HUES64 (cell line): ENCODE measurements at regions not wholly inside any gene's neighbourhood (a gene's known extent, or its start where the extent isn't known, plus 50 kb on each side); places are given as distances from the start of the nearest gene placed in this dataset.
"Not testable (repeated sequence)": the region's sequence is repeated elsewhere in the genome, so short reads cannot be mapped to it uniquely, and the experiment has no call there.

Experiments
- H3K27ac ChIP-seq: 2 replicates; pipeline ENCODE4 v1.7.0; 2013; ENCODE audit warnings: low read depth, low read length, inconsistent platforms
- H3K27me3 ChIP-seq: 2 replicates; pipeline ENCODE4 v1.6.1; 2013; ENCODE audit warnings: mild to moderate bottlenecking, low read length; ENCODE audit not compliant: insufficient read depth
- H3K36me3 ChIP-seq: 2 replicates; pipeline ENCODE4 v1.6.1; 2013; ENCODE audit warnings: mild to moderate bottlenecking, low read length; ENCODE audit not compliant: insufficient read depth
- H3K4me1 ChIP-seq: 2 replicates; pipeline ENCODE4 v1.6.1; 2013; ENCODE audit warnings: mild to moderate bottlenecking, low read length, moderate library complexity; ENCODE audit not compliant: insufficient read depth
- H3K4me3 ChIP-seq: 2 replicates; pipeline ENCODE4 v1.5.1; 2013; ENCODE audit warnings: mild to moderate bottlenecking, low read length, moderate library complexity
- H3K9ac ChIP-seq: 2 replicates; pipeline ENCODE4 v1.6.1; 2013; ENCODE audit warnings: mild to moderate bottlenecking, low read depth, low read length
- H3K9me3 ChIP-seq: 2 replicates; pipeline ENCODE4 v1.6.1; 2013; ENCODE audit warnings: low read depth, low read length; ENCODE audit not compliant: insufficient read depth
- WGBS: fragments of 150-250, 120-280 bp; methylation state at CpG from one replicate; pipeline ENCODE4 v1.1.7; 2013; ENCODE audit warnings: missing lambda C conversion rate; 5-methylcytosine and 5-hydroxymethylcytosine counted together

DNA sequence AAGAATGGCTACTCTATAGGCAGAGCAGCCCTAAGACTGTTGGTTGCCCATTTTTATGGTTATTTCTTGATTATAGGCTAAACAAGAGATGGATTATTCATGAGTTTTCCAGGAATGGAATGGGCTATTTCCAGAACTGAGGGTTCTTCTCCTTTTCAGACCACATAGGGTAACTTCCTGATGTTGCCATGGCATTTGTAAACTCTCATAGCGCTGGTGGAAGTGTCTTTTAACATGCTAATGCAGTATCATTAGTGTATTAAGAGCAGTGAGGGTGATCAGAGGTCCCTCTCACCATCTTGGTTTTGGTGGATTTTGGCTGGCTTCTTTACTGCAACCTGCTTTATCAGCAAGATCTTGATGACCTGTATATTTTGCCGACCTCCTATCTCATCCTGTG lies 904.6 kb upstream of the FBXO33 start:
- Histone ChIP-seq H3K36me3 (no peaks in the 10 kb centered on the region), H3K27ac (no peak overlapping the region), H3K9me3 (peaks cover 17% of the 10 kb centered on the region), H3K27me3 (no peaks in the 10 kb centered on the region), H3K4me1 (peaks cover 33% of the 10 kb centered on the region), H3K9ac (no peak overlapping the region), H3K4me3 (no peak overlapping the region)
- 89% methylated on average over 1 of the region's 2 CpGs for WGBS

DNA sequence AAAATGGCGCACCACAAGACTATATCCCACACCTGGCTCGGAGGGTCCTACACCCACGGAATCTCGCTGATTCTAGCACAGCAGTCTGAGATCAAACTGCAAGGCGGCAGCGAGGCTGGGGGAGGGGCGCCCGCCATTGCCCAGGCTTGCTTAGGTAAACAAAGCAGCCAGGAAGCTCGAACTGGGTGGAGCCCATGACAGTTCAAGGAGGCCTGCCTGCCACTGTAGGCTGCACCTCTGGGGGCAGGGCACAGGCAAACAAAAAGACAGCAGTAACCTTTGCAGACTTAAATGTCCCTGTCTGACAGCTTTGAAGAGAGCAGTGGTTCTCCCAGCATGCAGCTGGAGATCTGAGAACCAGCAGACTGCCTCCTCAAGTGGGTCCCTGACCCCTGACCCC lies 894.3 kb upstream of the FBXO33 start:
- H3K36me3 ChIP-seq, H3K9me3 ChIP-seq, H3K27me3 ChIP-seq, H3K4me1 ChIP-seq: not testable (repeated sequence)
- peak overlapping the region; percentile 67 for H3K9ac ChIP-seq
- 63% methylated on average over 9 of the region's 9 CpGs for WGBS
- peak overlapping the region; percentile 51 for H3K4me3 ChIP-seq
- 0 out of 2 replicates have a peak overlapping the region, but pooled peaks have one; percentile 41 for H3K27ac ChIP-seq

DNA sequence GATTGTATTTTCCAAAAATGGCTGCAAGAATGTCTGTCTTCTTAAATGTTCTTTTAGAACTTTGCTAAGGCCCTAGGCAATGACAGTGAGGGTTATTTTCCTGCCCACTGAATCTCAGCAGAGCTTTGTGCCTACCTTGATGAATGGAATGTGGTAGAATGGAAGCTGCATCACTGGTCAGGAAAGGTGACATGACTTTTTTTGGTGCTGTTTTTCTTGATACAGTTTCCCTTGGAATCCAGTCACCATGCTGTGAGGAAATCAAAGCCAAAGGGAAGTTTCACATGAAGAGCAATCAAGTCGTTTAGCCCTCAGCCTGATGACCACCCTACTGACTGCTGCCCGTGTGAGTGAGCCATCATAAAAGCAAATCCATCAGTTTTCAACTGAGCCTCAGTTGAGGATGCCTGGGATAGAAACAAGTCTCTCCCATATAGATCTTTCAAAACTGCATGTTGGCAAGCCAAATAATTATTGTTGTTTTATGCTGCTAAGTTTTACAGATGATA lies 886.0 kb upstream of the FBXO33 start:
- 44% methylated on average over 2 of the region's 2 CpGs for WGBS
- Histone ChIP-seq H3K36me3 (no peaks in the 10 kb centered on the region), H3K9ac (no peak overlapping the region), H3K27me3 (no peaks in the 10 kb centered on the region), H3K9me3 (no peaks in the 10 kb centered on the region), H3K27ac (no peak overlapping the region), H3K4me1 (peaks cover 7% of the 10 kb centered on the region; the same call in 1 of the 2 replicates), H3K4me3 (no peak overlapping the region)

DNA sequence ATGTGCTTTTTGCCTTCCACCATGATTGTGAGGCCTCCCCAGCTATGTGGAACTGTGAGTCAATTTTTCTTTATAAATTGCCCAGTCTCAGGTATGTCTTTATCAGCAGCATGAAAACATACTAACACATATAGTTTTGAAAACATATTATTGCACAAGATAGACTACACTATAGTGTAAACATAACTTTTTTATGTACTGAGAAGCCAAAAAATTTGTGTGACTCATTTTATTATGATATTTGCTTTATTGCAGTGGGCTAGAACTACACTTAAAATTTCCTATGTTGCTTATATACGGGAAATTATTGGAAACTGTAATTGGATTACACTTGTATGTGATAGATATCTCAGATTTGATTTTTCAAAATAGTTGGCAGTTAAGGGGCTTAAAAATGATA lies 885.5 kb upstream of the FBXO33 start:
- 100% methylated on average over 1 of the region's 1 CpG for WGBS
- H3K9ac ChIP-seq, result no peak overlapping the region
- no peak overlapping the region for H3K4me3 ChIP-seq
- peaks cover 7% of the 10 kb centered on the region; the same call in 1 of the 2 replicates for H3K4me1 ChIP-seq
- no peaks in the 10 kb centered on the region for H3K9me3 ChIP-seq
- H3K27ac ChIP-seq, result no peak overlapping the region
- H3K36me3 ChIP-seq, result no peaks in the 10 kb centered on the region
- no peaks in the 10 kb centered on the region for H3K27me3 ChIP-seq

DNA sequence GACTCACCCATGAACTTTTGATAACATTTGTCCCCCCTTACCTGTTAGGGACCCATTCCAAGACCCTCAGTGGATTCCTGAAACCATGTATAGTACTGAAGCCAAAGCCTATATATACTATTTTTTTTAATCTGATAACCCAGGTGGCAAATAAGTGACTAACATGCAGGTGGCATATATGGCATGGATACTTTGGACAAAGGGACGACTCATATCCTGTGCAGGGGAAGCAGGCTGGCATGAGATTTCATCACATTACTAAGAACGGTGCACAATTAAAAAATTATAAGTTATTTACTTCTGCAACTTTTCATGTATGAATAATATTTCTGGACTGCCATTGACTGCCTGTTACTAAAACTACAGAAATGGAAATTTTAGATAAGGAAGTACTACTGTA lies 880.1 kb upstream of the FBXO33 start:
- Histone ChIP-seq H3K27me3 (no peaks in the 10 kb centered on the region), H3K4me1 (no peaks in the 10 kb centered on the region), H3K9ac (no peak overlapping the region), H3K4me3 (no peak overlapping the region), H3K9me3 (no peaks in the 10 kb centered on the region), H3K27ac (no peak overlapping the region), H3K36me3 (no peaks in the 10 kb centered on the region)
- 93% methylated on average over 2 of the region's 2 CpGs for WGBS

DNA sequence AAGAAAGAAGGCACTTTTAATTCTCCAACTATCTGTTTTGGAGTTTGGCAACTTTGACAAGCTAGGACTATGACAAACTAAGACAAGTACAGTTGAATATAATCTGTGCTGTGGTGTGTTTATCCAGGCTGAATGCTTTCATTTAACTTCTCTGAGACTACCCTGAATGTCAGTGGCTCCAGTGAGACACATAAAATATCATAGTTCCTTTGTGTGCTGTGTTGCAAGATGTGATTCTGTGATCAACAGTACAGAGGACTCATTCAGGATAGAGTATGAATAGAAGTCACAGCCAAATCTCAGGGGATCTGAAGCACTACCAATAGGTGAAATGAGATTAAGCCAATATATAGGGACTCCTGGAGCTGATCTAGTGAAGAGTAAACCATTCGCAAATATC lies 876.9 kb upstream of the FBXO33 start:
- 95% methylated on average over 1 of the region's 1 CpG for WGBS
- no peaks in the 10 kb centered on the region for H3K36me3 ChIP-seq
- H3K4me1 ChIP-seq, result no peaks in the 10 kb centered on the region
- H3K9me3 ChIP-seq, result no peaks in the 10 kb centered on the region
- H3K9ac ChIP-seq, result no peak overlapping the region
- no peak overlapping the region for H3K27ac ChIP-seq
- H3K4me3 ChIP-seq, result no peak overlapping the region
- H3K27me3 ChIP-seq, result no peaks in the 10 kb centered on the region

DNA sequence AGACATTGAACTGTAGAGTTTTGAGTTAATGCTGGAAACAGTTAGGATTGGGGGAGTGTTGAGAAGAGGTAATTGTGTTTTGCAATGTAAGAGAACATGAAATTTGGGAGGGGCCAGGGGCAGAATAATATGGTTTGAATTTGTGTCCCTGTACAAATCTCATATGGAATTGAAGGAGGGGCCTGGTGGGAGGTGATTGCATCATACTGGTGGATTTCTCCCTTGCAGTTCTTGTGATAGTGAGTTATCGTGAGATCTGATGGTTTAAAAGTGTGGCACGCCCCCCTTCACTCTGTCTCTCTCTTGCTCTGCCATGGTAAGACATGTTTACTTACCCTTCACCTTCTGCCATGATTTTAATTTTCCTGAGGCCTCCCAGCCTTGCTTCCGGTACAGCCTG lies 876.0 kb upstream of the FBXO33 start:
- Histone ChIP-seq H3K9ac (no peak overlapping the region), H3K36me3 (no peaks in the 10 kb centered on the region), H3K9me3 (no peaks in the 10 kb centered on the region), H3K4me1 (no peaks in the 10 kb centered on the region), H3K4me3 (no peak overlapping the region), H3K27me3 (no peaks in the 10 kb centered on the region), H3K27ac (no peak overlapping the region)
- WGBS, result 95% methylated on average over 3 of the region's 3 CpGs

DNA sequence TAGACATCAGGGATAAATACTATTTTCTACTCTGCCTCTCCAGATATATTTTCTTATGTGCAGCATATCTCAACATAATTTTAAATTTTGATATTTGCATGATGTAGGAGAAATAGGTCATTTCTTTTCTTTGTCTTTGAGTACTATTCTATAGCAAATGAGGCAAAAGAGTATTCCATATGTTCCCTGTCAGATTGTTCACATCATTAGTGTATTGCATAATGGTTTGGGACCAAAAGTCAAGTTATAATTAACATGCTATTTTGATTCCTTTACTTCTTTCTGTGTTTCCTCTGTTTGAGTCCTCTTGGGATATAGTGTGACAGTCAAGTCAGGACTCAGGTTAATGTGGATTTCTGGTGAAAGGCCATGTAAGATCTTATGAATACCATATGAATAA lies 864.6 kb upstream of the FBXO33 start:
- Histone ChIP-seq H3K9ac (no peak overlapping the region), H3K27ac (no peak overlapping the region)

DNA sequence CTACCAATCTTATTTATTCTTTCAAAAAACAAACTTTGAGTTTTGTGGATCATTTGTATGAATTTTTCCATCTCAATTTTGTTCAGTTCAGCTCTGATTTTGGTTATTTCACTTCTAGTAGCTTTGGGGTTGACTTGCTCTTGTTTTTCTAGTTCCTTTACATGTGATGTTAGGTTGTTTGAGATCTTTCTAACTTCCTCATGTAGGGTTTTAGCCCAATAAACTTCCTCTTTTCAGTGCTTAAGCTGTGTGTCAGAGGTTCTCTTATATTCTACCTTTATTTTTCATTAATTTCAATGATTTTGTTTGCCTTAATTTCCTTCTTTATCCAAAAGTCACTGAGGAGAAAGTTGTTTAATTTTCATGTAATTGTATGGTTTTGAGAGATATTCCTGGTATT lies 860.4 kb upstream of the FBXO33 start:
- H3K4me3 ChIP-seq, result no peak overlapping the region
- no peak overlapping the region for H3K27ac ChIP-seq
- H3K4me1 ChIP-seq, result no peaks in the 10 kb centered on the region
- peaks cover 21% of the 10 kb centered on the region for H3K9me3 ChIP-seq
- H3K9ac ChIP-seq, result no peak overlapping the region
- H3K36me3 ChIP-seq, result no peaks in the 10 kb centered on the region
- no peaks in the 10 kb centered on the region for H3K27me3 ChIP-seq

More for the DNA sequence above, 864.6 kb upstream of the FBXO33 start:
- Histone ChIP-seq H3K4me3 (no peak overlapping the region), H3K4me1 (no peaks in the 10 kb centered on the region), H3K9me3 (peaks cover 19% of the 10 kb centered on the region), H3K36me3 (no peaks in the 10 kb centered on the region), H3K27me3 (no peaks in the 10 kb centered on the region)

DNA sequence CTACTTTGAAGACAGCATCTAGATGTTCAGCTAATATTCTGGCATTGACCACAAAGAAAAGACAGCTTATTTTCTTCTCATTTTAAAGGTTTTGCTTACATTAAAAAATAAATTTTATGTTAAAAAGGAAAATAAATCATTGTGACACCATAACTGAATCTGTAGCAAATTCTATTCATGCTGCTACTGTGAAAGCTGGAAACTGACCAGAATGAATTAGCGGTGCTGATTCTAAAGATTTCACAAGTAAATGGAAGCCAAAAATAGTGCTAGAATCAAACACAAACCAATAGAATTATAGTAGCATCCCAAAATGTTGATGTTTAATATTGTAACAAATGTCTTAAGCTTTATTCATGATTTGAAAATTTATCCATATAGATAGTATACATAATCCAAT lies 850.0 kb upstream of the FBXO33 start:
- no peak overlapping the region for H3K27ac ChIP-seq
- WGBS, result 100% methylated on average over 1 of the region's 1 CpG
- H3K9me3 ChIP-seq, result peaks cover 4% of the 10 kb centered on the region; the same call in 1 of the 2 replicates
- H3K9ac ChIP-seq, result no peak overlapping the region
- H3K36me3 ChIP-seq, result no peaks in the 10 kb centered on the region
- H3K27me3 ChIP-seq, result no peaks in the 10 kb centered on the region
- no peaks in the 10 kb centered on the region for H3K4me1 ChIP-seq
- no peak overlapping the region for H3K4me3 ChIP-seq

DNA sequence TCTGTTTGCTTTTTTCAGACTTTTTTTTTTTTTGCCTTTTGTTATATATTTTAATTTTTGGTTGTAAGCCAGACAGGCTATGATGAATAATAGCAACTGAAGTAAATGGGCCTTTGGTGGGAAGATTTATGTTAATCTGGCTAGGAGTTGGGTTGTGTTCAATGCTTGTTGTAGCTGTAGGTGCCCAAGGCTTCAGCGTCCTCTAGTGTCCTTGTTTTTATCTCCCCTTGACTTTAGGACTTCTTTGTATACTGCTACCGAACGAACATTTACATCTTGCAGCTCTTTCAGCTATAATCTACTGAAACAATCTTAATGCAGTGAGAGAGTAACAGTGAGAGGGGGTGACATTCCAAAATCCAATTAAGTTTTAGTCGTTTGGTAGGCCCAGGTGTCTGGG lies 848.4 kb upstream of the FBXO33 start:
- Histone ChIP-seq H3K9me3 (peaks cover 4% of the 10 kb centered on the region; the same call in 1 of the 2 replicates), H3K9ac (no peak overlapping the region), H3K36me3 (no peaks in the 10 kb centered on the region), H3K27me3 (no peaks in the 10 kb centered on the region), H3K4me3 (no peak overlapping the region), H3K27ac (no peak overlapping the region), H3K4me1 (no peaks in the 10 kb centered on the region)
- 93% methylated on average over 4 of the region's 4 CpGs for WGBS

DNA sequence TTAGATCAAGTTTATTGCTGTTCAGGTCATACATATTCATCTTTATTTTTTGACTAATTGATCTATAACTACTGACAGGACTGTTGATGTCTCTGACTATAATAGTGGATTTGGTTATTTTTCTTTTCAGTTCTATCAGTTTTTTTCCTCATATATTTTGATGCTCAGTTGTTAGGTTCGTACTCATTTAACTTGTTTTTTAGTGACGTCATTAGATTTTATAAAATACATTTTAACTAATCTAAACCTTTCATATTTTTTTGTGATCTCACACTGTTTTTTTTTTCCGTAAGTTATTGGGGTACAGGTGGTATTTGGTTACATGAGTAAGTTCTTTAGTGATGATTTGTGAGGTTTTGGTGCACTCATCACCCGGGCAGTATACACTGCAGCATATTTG lies 841.2 kb upstream of the FBXO33 start:
- Histone ChIP-seq H3K36me3 (no peaks in the 10 kb centered on the region), H3K27ac (no peak overlapping the region), H3K9me3 (peaks cover 4% of the 10 kb centered on the region; the same call in 1 of the 2 replicates), H3K27me3 (no peaks in the 10 kb centered on the region), H3K9ac (no peak overlapping the region), H3K4me1 (0 out of 2 replicates have a peak, but pooled peaks cover 2% of the 10 kb centered on the region), H3K4me3 (no peak overlapping the region)
- WGBS, result 100% methylated on average over 2 of the region's 4 CpGs
